HepG2 (cell line): ENCODE measurements at regions not wholly inside any gene's neighbourhood (a gene's known extent, or its start where the extent isn't known, plus 50 kb on each side); places are given as distances from the start of the nearest gene placed in this dataset.

Experiments used
- ADNP ChIP-seq: sonication (generic); formaldehyde crosslinking; IDR thresholded peaks from 2 replicates; pipeline ENCODE4 v1.4.0; 2020; ENCODE audit warnings: missing genetic modification reagents
- ERF ChIP-seq: IDR thresholded peaks from 2 replicates; pipeline ENCODE4 v1.6.1; 2018; ENCODE audit warnings: missing biosample characterization, missing genetic modification reagents
- HCFC1 ChIP-seq: fragments of 150-350 bp; IDR thresholded peaks from 2 replicates; pipeline ENCODE4 v1.6.1; 2014; ENCODE audit warnings: low read depth, low read length
- JUNB ChIP-seq: sonication (generic); formaldehyde crosslinking; IDR thresholded peaks from 2 replicates; pipeline ENCODE4 v1.8.0; 2022; ENCODE audit warnings: missing genetic modification reagents, mild to moderate bottlenecking, borderline replicate concordance
- PHF8 ChIP-seq: sonication (generic); formaldehyde crosslinking; IDR thresholded peaks from 2 replicates; pipeline ENCODE4 v1.5.0; 2020; ENCODE audit warnings: missing genetic modification reagents
- POLR2A ChIP-seq, 2 experiments: IDR thresholded peaks; 2 replicates each; pipeline ENCODE4 v1.6.1; 2011; ENCODE audit warnings: low read depth in 2 of 2, low read length in 2 of 2, mild to moderate bottlenecking in 1 of 2, moderate library complexity in 1 of 2; ENCODE audit not compliant: insufficient read depth in 1 of 2
- SETDB1 ChIP-seq: sonication (generic); formaldehyde crosslinking; IDR thresholded peaks from 2 replicates; pipeline ENCODE4 v1.5.1; 2020; ENCODE audit warnings: missing genetic modification reagents, mild to moderate bottlenecking, borderline replicate concordance
- ZNF121 ChIP-seq: sonication (generic); formaldehyde crosslinking; IDR thresholded peaks from 2 replicates; pipeline ENCODE4 v1.5.0; 2020; ENCODE audit warnings: mild to moderate bottlenecking, missing genetic modification reagents
- ZZZ3 ChIP-seq: sonication (generic); formaldehyde crosslinking; IDR thresholded peaks from 2 replicates; pipeline ENCODE4 v1.4.0; 2020; ENCODE audit warnings: missing genetic modification reagents, mild to moderate bottlenecking, borderline replicate concordance
- TF ChIP-seq, protein P1 (sequence below): IDR thresholded peaks from 2 replicates; pipeline ENCODE4 v1.6.1; 2016; ENCODE audit warnings: low read depth
- TF ChIP-seq, protein P2 (sequence below): sonication (generic); formaldehyde crosslinking; IDR thresholded peaks from 2 replicates; pipeline ENCODE4 v1.4.0; 2020; ENCODE audit warnings: missing genetic modification reagents
- TF ChIP-seq, protein P3 (sequence below): sonication (generic); formaldehyde crosslinking; IDR thresholded peaks from 2 replicates; pipeline ENCODE4 v1.4.0; 2020; ENCODE audit warnings: missing genetic modification reagents

DNA sequence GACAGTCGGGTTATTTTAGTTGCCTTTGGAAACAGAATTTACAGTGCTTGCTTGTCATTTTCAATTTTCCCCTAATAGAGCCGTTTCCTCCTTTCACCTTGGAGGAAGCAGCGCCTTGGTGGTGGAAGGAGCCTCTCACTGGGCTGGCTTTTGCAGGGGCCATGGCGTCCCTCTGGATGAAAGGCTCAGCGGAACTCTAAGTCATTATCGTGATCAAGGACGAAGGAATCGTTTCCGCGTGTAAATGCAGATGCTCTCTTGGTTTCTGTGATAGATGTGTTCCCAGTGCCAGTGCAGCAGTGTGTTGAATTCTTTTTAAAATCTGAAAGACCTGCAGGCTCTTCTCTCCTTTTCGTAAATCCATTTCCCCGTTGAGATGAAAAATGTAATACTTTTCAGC, 126.2 kb upstream of the LMO4 start:
- TF ChIP-seq JUNB (CRISPR knock-in tag) (no peak), POLR2A (IDR thresholded peaks at IDR 0.05; ENCODE audit: insufficient read depth in 1 of 2, low read depth in 2 of 2, low read length in 2 of 2) (no peak), ADNP (CRISPR knock-in tag) (no peak), ERF (CRISPR knock-in tag) (no peak), HCFC1 (no peak), PHF8 (CRISPR knock-in tag) (no peak), ZNF121 (CRISPR knock-in tag) (no peak), SETDB1 (CRISPR knock-in tag) (no peak), ZZZ3 (no peak)
- TF ChIP-seq, protein P1, sequence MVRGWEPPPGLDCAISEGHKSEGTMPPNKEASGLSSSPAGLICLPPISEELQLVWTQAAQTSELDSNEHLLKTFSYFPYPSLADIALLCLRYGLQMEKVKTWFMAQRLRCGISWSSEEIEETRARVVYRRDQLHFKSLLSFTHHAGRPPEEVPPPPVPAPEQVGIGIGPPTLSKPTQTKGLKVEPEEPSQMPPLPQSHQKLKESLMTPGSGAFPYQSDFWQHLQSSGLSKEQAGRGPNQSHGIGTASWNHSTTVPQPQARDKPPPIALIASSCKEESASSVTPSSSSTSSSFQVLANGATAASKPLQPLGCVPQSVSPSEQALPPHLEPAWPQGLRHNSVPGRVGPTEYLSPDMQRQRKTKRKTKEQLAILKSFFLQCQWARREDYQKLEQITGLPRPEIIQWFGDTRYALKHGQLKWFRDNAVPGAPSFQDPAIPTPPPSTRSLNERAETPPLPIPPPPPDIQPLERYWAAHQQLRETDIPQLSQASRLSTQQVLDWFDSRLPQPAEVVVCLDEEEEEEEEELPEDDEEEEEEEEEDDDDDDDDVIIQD (CRISPR knock-in tag): no peak
- TF ChIP-seq, protein P2, sequence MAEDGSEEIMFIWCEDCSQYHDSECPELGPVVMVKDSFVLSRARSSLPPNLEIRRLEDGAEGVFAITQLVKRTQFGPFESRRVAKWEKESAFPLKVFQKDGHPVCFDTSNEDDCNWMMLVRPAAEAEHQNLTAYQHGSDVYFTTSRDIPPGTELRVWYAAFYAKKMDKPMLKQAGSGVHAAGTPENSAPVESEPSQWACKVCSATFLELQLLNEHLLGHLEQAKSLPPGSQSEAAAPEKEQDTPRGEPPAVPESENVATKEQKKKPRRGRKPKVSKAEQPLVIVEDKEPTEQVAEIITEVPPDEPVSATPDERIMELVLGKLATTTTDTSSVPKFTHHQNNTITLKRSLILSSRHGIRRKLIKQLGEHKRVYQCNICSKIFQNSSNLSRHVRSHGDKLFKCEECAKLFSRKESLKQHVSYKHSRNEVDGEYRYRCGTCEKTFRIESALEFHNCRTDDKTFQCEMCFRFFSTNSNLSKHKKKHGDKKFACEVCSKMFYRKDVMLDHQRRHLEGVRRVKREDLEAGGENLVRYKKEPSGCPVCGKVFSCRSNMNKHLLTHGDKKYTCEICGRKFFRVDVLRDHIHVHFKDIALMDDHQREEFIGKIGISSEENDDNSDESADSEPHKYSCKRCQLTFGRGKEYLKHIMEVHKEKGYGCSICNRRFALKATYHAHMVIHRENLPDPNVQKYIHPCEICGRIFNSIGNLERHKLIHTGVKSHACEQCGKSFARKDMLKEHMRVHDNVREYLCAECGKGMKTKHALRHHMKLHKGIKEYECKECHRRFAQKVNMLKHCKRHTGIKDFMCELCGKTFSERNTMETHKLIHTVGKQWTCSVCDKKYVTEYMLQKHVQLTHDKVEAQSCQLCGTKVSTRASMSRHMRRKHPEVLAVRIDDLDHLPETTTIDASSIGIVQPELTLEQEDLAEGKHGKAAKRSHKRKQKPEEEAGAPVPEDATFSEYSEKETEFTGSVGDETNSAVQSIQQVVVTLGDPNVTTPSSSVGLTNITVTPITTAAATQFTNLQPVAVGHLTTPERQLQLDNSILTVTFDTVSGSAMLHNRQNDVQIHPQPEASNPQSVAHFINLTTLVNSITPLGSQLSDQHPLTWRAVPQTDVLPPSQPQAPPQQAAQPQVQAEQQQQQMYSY (CRISPR knock-in tag): no peak
- TF ChIP-seq, protein P3, sequence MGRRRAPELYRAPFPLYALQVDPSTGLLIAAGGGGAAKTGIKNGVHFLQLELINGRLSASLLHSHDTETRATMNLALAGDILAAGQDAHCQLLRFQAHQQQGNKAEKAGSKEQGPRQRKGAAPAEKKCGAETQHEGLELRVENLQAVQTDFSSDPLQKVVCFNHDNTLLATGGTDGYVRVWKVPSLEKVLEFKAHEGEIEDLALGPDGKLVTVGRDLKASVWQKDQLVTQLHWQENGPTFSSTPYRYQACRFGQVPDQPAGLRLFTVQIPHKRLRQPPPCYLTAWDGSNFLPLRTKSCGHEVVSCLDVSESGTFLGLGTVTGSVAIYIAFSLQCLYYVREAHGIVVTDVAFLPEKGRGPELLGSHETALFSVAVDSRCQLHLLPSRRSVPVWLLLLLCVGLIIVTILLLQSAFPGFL (CRISPR knock-in tag): no peak
